ENCODE measurements at regions not wholly inside any gene's neighbourhood (a gene's known extent, or its start where the extent isn't known, plus 50 kb on each side); places are given as distances from the start of the nearest gene placed in this dataset.
"Not testable (repeated sequence)": the region's sequence is repeated elsewhere in the genome, so short reads cannot be mapped to it uniquely, and the experiment has no call there.

DNA sequence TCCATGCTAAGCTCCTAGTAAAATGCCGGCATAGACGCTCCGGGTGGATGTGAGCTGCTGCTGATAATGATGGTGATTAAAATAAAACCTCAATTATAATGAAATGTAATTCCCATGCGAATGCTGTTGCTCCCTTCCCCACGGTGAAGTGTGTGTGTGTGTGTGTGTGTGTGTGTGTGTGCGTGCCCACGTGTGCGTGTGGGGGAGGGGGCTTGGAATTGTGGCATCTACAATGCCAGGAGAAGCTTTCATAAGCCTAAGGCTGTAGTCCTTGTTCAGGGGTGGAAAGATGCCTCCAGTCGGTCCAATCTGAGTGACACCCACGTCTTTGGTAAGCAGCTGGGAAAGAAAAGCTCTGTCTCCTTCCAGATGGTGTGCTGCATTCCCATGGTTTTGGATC is 137.9 kb downstream of the CDH26 start:
- DNase-seq (ENCODE audit: low spot score), result no peak

DNA sequence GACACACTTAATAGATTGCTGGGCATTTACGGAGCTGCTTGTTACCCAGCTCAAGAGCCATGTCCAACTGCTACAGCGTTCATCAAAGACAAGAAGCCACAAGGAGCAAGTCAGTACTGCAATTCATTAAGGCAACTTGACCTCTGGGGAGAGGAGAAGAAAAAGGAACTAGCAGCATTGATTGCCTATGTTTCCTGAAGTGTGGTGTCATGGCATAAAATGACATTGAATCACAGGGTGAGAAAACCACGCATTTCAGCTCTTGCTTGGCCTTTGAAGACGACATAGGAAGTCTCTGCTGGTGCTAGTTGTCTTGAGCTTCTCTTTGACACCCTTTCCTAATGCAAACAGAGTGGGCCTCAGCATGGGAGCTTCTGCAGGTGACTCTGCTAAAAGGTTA is 139.1 kb downstream of the CDH26 start:
- no peak for DNase-seq (ENCODE audit: low spot score)

DNA sequence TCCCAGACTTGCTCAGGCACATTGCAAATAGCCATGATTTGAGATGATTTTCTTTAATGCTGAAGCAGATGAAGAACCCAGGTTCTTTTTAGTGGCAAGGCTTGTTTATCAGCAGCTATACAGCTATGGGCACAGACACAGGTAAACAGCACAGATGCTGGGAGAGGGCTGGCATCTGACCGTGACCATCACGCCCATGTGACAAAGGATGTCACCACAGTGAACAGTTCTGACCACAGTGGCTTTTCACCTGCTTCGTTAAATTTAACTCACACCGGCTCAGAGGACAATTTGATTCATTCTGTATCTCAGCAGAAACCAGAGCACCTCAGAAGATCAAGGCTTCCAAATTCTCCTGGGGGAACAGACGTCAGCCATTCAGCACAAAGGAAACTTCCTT is 142.6 kb downstream of the CDH26 start:
- no peak for DNase-seq (ENCODE audit: low spot score)

DNA sequence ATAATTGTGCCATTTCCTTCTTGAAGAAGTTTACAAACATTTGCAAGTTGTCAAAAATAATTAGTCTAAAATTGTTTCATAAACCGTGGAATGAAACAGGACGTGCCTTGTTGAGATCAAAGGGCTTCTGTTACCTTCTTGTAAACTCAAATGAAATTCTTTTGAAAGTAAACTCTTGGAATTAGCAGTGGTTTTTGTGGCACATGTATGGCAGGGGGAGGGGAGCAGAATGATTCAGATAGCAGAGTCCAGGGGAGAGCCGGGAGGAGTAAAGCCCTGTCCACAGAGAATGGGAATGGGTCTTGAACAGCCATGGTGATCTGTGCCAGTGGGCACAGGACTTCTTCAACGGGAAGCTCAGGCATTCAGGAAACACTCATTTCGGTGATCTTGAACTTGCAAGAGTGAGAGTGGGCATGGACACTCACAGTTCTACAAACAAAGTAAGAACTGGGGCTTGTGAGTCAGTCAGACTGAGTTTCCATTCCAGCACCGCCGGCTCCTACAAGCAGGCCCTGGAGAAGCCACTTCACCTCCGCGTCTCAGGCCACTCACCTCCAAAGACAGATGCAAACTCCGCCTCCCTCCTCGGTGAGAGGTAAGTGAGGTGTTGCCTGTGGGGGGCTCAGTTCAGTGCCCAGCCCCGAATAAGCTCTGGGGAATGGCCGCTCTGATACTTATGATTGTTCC is 143.1 kb downstream of the CDH26 start:
- DNase-seq (ENCODE audit: low spot score), result no peak

DNA sequence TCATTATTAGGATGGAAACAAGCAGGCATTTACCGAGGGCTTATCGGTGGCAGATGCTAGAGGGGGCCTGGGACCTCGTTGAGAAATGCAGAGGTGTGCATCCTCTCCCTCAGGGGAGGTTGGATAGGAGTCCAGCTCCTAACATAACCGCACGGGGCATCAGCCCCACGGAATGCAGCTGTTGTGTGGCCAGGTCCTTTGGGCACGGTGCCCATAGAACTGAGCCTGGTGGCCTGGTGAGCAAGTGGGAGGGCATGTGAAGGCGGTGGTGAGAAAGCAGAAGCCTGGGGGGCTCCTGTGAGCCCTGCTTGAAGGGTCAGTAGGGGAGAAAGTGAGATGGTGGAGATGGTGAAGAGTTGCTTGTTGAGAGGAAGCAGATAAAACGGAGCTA is 143.7 kb downstream of the CDH26 start:
- DNase-seq (ENCODE audit: low spot score), result no peak

DNA sequence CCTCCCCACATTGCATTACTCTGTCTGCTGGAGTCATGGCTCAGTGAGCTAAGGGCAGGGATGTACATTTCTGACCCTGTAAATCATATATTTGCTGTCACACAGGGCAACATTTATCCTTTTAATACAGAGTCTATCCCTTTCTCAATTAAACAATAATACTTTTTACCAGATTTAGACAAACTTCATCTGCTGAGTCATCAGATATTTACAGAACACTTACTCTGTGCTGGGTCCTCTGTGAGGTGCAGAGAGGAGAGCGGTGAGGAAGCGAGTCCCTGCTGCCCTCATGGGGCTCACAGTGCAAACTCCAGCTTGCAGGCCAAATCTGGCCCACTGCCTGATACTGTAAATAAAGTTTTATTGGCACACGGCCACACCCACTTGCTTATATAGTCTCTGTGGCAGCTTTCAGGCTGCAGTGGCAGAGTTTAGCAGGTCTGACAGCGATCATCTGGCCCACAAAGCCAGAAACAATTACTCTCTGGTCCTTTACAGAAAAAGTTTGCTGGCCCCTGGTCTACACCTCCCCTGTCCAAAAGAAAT is 144.5 kb downstream of the CDH26 start:
- DNase-seq (ENCODE audit: low spot score), result no peak

DNA sequence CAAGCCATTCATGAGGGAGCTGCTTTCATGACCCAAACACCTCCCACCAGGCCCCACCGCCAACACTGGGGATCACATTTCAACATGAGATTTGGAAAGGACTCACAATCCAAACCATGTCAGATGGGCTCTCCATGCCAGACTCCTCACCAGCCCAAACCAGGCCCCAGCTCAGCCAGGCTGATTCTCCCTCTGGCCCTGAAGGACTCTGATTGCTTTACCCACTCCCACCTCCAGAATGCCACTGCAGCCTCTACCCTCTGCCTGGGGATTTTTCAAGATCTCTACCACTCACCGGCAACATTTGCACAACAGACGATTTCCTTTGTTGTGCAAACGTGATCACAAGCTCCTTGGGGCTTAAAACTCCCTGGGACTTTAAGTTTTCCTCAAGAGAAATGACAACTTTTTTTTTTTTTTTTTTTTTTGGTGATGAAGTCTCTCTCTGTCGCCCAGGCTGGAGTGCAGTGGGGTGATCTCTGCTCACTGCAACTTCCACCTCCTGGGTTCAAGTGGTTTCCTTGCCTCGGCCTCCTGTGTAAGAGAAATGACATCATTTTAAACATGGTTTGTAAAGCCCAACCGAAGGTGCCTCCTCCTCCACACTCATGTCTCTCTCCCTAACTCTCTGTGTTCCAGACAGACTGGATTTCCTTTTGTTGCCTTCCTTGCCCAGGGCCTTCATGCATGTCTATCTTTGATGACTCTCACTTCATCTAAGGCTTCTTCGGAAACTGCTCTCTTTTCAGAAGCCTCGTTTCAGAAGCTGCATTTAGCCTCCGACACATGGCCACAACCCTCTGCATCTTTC is 147.0 kb downstream of the CDH26 start:
- DNase-seq (ENCODE audit: low spot score), result no peak

DNA sequence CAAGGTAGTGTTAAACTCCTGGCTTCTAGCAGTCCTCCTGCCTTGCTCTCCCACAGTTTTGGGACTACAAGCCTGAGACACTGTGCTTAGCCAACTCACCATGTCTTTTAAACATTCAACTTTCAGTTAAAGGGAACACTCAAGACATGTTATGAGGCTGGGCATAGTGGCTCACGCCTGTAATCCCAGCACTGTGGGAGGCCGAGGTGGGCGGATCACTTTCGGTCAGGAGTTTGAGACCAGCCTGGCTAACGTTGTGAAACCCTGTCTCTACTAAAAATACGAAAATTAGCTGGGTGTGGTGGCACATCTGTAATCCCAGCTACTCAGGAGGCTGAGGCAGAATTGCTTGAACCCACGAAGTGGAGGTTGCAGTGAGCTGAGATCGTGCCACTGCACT is 148.0 kb downstream of the CDH26 start:
- not testable (repeated sequence) for DNase-seq (ENCODE audit: low spot score)

DNA sequence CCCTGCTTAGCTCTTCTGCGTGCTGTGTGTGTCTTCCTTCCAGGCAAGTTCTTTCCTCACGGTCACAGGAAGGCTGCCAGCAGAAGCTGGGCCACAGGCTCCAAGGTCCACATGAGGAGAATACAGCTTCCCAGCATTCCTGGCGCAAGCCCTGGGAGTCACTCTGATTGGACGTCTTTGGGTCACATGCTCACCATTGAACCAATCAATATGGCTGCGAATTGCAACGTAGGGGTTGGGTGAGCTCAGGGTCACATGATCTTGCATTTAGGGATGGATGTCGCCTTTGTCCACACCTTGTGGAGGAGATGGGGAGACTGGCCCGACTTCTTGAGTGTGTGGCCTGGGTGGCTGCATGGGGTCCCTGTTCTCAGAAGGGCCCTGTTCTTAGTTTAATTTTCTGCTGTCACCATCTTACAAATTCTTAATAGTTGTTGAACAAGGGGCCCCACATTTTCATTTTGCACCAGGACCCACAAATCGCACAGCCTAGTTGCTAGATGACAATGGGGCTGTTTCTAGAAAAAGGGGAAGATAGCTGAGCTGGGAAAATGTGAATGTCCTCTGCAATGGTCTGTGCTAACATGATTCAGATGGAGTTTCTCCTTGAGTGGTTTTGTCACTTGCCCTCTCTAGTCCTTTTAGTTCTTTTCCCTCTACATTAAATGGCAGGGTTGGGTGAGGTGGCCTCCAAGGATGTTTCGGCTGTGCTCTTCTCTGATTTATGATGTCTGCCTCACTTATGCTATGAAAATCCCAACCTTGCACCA is 149.6 kb downstream of the CDH26 start:
- DNase-seq (ENCODE audit: low spot score), result no peak

DNA sequence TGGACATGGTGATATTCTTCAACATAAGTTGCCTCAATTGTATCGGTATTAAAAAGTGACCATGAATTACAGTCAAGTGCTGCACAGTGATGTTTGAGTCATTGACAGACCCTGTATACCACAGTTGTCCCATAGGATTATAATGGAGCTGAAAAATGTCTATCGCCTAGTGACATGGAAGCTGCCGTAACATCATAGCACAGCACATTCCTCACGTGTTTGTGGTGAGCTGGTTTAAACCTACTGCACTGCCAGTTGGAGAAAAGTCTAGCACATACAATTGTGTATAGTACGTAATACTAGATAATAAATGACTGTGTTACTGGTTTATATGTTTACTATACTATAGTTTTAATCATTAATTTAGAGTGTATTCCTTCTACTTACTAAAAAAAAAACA is 150.2 kb downstream of the CDH26 start:
- DNase-seq (ENCODE audit: low spot score), result no peak

DNA sequence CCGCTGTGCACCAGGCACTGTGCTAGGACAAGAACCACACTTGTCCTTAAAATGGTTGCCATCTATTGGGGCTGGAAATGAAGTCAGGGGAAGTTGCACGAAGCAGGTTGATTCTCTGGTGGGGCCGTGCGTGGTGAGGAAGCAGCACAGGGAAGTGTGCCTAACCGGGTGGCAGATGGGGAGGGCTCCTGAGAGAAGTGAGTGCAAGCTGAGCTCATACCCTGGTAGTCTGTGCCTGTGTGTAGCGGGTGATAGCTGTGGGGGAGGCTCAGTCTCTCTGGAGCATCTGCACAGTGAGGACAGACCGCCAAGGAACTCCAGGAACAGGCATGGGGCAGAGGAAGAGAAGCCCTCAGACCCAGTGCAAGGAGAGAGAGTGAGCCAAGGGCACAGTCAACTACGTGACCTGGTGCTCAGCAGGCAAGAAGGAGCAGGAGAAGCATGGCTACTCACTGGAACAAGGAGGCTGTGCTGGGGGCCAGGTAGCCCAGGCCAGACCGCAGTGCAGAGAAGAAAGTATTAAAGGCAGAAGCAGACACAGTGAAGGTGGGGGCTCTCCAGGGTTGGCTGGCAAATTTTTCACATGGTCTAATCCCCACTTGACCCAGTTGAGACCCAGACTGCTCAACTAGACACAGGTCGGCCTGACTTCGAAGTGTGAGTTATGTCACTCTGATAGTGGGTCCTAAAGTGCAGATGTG is 155.0 kb downstream of the CDH26 start:
- DNase-seq (ENCODE audit: low spot score), result no peak

DNA sequence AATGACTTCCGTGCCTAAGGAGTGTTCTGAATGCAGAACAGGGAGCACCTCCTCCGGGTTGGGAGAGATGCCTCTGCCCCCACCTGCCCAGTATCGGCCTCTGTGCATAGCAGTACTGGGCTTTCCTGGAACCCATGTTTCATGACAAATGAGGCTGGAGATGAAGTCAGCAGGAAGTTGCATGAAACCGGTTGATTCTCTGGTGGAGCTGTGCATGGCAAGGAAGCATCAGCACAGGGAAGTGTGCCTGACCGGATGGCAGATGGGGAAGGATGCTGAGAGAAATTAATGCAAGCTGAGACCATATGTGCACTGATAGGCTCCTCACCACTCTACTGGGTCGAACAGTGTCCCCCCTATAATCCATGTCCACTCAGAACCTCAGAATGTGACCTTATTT is 155.5 kb downstream of the CDH26 start:
- DNase-seq (ENCODE audit: low spot score), result no peak

DNA sequence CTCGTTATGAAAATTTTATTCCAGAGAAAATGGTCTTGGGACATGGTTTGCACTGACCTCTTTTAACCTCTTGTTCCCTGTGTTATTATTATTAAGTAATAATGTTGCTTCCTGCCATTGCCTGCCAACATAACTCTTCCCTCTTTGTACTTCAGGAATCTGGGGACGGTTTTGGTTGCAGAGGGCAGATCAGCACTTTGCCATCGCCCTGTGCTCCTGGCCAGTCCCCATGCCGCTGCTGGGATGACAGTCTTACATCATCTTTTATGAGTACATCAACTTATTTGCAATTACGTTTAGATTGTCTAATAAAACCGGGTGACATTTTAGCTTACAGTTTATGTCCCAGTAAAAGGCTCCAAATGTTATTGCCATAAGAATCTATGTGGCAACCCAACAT is 157.2 kb downstream of the CDH26 start:
- DNase-seq (ENCODE audit: low spot score), result no peak

DNA sequence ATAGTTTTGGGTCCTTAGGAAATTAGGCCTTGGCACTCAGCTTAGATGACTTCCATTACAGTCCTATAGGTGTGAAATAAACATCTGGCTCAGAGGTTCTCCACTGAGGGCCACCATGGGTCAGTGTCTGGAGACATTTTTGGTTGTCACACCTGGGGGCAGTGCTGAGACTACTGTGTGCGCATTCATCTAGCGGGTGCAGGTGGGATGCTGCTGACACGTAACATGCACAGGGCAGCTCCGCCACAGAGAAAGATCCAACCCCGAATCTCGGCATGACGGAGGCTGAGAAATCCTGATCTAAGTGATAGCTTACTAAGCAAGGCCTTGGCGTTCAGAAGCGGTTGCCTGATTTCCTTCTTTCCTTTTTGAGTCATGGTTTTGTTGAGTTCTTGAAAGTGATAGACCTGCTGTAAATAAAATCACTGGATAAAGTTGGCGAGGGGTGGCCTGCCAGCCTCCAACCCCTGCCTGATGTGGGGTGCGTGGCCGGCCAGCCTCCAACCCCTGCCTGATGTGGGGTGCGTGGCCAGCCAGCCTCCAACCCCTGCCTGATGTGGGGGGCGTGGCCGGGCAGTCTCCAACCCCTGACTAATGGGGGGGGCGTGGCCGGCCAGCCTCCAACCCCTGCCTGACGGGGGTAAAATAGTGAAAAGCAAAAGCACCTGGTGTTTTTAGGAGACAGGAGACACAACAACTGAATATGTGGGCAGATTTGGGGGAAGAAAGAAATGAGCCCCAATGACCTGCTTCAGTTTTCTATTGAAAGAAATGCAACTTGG is 158.1 kb downstream of the CDH26 start:
- DNase-seq (ENCODE audit: low spot score), result no peak

DNA sequence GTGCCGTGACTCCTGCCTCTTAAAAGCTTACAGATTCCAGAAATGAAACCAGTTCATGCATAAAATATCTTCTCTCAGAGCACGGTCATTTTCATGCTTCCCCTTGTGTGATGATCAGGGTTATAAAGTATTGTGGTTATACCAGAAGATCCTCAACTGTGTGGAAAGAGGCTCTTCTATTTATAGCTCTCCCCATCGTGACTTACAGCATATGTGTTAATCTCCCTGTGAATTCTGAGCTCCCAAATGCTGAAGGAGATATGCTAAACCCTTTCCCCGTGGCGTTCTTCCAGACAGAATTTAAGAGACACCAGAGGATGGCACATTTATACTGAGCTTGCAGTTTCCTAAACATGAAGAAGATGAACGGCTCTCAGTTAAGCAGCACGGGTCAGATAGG is 158.8 kb downstream of the CDH26 start:
- no peak for DNase-seq (ENCODE audit: low spot score)

DNA sequence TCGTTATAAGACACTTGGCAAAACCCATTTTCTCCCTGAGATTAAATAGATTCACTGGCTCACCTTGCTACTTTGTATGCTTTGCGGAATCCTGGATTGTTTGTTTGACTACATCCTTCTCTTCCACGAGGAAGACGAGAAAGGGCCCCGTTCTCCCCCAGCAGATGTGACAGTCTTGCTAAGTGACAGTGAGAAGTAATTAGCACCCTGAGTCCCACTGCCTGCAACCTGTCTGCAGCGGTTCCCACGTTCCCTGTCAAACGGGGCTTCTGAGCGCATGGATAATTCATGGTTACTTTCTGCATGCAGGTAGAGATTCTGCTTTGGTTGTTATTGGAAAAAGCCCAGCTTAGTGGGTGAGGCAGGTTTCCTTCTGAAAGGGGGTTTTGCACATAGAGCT is 163.7 kb downstream of the CDH26 start:
- no peak for DNase-seq (ENCODE audit: low spot score)

DNA sequence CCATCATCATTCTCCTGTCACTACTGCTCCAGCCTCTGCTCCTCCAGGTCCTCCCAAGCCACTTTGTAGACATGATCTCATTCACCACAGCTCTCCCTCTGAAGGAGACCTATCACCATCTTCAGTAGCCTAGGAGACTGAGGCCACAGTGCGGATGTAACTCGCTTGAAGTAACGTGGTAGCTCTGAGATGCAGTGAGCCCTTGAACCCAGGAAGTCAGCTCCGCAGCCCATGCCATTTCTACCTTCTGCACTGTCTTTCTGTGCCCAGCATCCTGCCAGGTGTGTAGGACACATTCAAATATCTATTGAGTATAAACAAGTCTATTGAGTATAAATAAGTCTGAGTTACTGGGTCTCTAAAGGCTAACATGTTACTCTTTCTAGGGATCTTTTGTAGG is 164.4 kb downstream of the CDH26 start:
- no peak for DNase-seq (ENCODE audit: low spot score)

DNA sequence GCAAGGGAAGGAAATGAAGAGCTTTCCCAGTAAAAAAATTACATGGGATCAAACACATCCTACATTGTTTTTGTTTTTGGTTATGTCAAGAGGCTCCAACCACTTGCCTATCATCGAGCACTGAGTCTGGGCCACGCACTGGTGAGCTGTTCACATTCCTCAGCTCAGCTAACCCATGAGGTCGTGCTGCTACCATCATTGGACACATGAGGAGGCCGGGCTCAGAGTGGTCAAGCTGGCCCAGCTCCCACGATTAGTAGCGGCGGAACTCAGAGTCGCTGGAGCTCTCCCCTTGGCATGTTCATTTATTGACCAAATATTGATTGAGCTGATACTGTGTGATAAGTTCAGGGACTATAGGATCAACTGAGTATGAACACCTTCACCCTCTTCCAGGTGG is 164.9 kb downstream of the CDH26 start:
- no peak for DNase-seq (ENCODE audit: low spot score)

DNA sequence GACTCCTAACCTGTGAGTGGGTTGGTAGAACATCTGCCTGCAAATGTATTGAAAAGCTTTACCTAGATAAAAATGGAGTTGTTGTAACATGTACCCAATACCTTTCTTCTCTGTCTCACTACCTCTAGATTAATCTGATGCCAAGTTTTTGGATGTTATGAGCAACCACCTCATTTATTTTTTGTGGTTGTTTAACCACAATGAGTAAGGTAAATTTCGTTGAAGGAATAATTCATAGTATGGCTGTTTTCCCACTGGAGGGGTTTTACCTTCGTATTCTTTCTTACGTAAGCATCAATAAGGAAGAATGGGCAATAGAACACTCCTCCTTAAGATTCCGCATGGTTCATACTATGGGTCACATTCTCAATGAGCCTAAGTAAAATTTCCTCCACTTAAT is 165.4 kb downstream of the CDH26 start:
- no peak for DNase-seq (ENCODE audit: low spot score)

DNA sequence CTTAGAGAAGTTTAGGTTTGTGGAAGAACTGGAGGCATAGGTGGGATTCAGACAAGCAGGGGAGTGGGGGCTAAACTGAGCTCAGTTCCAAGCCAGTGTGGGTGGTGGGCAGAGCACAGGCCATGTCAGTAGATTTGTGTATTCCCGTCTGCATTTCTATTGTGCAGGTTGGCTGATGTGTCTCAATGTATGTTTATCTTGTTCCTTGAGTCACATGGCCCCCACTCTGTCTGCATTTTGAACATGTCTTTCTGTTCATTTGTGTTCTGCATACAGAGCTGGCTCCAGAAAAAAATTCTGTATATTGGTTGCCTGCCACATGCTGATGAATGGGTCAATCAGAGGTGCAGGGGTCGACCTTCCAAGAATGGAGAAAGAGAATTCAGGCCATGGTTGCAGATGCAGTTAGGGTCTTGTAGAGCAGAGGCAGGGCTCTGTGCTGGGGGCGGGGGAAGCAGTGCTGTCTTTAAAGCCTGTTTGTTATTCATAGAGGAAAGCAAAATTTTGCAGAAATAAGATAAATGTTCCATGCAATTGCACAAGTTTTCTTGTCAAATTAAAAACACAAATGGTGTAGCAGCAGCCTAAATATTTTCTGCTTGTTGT is 166.7 kb downstream of the CDH26 start:
- no peak for DNase-seq (ENCODE audit: low spot score)

DNA sequence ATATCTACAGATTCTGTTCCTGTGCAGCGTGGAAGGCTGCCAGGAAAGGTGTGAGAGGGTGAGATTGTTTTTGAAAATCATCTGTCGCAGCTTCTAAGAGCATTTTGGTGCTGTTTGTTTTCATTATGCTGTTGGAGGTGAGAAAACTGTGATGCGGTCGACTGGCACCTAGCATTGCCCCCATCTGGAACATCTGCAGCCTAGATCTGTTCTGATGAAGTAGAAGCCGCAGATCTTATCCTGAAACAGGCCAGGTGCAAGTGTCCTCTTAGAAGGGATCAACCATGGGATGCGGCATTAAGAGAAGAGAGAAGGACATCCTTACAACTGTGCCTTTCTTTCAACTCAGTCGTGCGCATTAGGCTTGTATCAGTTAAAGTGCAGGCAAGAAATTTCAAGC is 167.3 kb downstream of the CDH26 start:
- DNase-seq (ENCODE audit: low spot score), result no peak

Measured in ureter (tissue), 1 donor.